HL-60 (cell line): ENCODE measurements at regions not wholly inside any gene's neighbourhood (a gene's known extent, or its start where the extent isn't known, plus 50 kb on each side); places are given as distances from the start of the nearest gene placed in this dataset.

ENCODE experiments used
- DNase-seq, 2 experiments: peaks; one replicate each; pipeline ENCODE4 v3.0.0-alpha.2; 2010 to 2020; ENCODE audit warnings: low read depth in 1 of 2, low spot score in 1 of 2
- H3K27ac ChIP-seq: fragments of 250-450 bp; sonication (Bioruptor Pico); replicated peaks from 2 replicates; pipeline ENCODE4 v1.5.1; 2020; ENCODE audit warnings: mild to moderate bottlenecking, moderate library complexity
- H3K27me3 ChIP-seq: fragments of 250-450 bp; sonication (Bioruptor Pico); 2 replicates; pipeline ENCODE4 v1.5.1; 2021; ENCODE audit warnings: mild to moderate bottlenecking, moderate library complexity; ENCODE audit not compliant: insufficient read depth, poor library complexity, severe bottlenecking
- H3K4me3 ChIP-seq: replicated peaks from 2 replicates; pipeline ENCODE4 v1.5.1; 2011; ENCODE audit warnings: mild to moderate bottlenecking, control low read depth, low read length; ENCODE audit not compliant: insufficient read depth
- CTCF ChIP-seq: IDR thresholded peaks from one replicate; pipeline ENCODE4 v1.5.1; 2011; ENCODE audit warnings: low read length, control low read depth, inconsistent platforms; ENCODE audit not compliant: insufficient read depth
- GABPA ChIP-seq: IDR thresholded peaks from 2 replicates; pipeline ENCODE4 v1.6.1; 2012; ENCODE audit warnings: low read depth
- POLR2AphosphoS5 ChIP-seq: IDR thresholded peaks from 2 replicates; pipeline ENCODE4 v1.6.1; 2012; ENCODE audit warnings: low read depth
- REST ChIP-seq: IDR thresholded peaks from 2 replicates; pipeline ENCODE4 v1.6.1; 2012; ENCODE audit warnings: low read depth; ENCODE audit not compliant: insufficient replicate concordance
- SPI1 ChIP-seq: IDR thresholded peaks from 2 replicates; pipeline ENCODE4 v1.6.1; 2012; ENCODE audit warnings: low read depth, mild to moderate bottlenecking, borderline replicate concordance

- Histone ChIP-seq H3K27me3 (no peaks in the 10 kb centered on the region), H3K4me3 (no peak overlapping the region), H3K27ac (no peak overlapping the region)
- DNase-seq, result no peak
- TF ChIP-seq REST (no peak), GABPA (no peak), SPI1 (no peak), CTCF (no peak), POLR2AphosphoS5 (no peak)
These were observed 1227.7 kb upstream of the WWC1 start for GRCh38 chr5:167063788-167064187.

GRCh38 chr5:167064198-167064776 is 1227.2 kb upstream of the WWC1 start:
- no peak overlapping the region for H3K27ac ChIP-seq
- TF ChIP-seq GABPA (no peak), CTCF (no peak), REST (no peak), POLR2AphosphoS5 (no peak), SPI1 (no peak)
- DNase-seq, result no peak
- no peaks in the 10 kb centered on the region for H3K27me3 ChIP-seq
- no peak overlapping the region for H3K4me3 ChIP-seq

GRCh38 chr5:167065794-167066193 is 1225.7 kb upstream of the WWC1 start:
- no peak overlapping the region for H3K27ac ChIP-seq
- H3K4me3 ChIP-seq, result no peak overlapping the region
- no peaks in the 10 kb centered on the region for H3K27me3 ChIP-seq
- DNase-seq, result no peak
- no peak for TF ChIP-seq POLR2AphosphoS5

- TF ChIP-seq SPI1 (no peak), POLR2AphosphoS5 (no peak), GABPA (no peak), CTCF (no peak), REST (no peak)
- Histone ChIP-seq H3K27ac (no peak overlapping the region), H3K27me3 (no peaks in the 10 kb centered on the region), H3K4me3 (no peak overlapping the region)
- DNase-seq, result no peak
These were observed 1219.3 kb upstream of the WWC1 start for GRCh38 chr5:167071981-167072610.
